ENCODE measurements at regions not wholly inside any gene's neighbourhood (a gene's known extent, or its start where the extent isn't known, plus 50 kb on each side); places are given as distances from the start of the nearest gene placed in this dataset.

- Histone ChIP-seq H2BK5ac (ENCODE audit: insufficient read length, low read length) (no peak overlapping the region), H2BK15ac (ENCODE audit: low read depth, low read length) (no peak overlapping the region), H3K4me2 (ENCODE audit: insufficient read depth, insufficient read length, low read length) (no peak overlapping the region), H3K9ac (ENCODE audit: extremely low read depth, insufficient read length, low read length) (no peak overlapping the region), H3K27ac (ENCODE audit: insufficient read length, low read depth, low read length) (no peak overlapping the region), H4K8ac (replicated peaks; ENCODE audit: insufficient read length, low read depth, low read length) (no peak overlapping the region), H3T11ph (ENCODE audit: low read length) (no peak overlapping the region), H2AK5ac (ENCODE audit: insufficient read length, low read length) (no peak overlapping the region), H2BK12ac (ENCODE audit: insufficient read length, low read depth, low read length) (no peak overlapping the region), H3K14ac (ENCODE audit: insufficient read depth, low read length) (no peak overlapping the region), H3K27me3 (ENCODE audit: insufficient read depth, low read length) (no peaks in the 10 kb centered on the region), H2BK20ac (ENCODE audit: low read depth, low read length, poor library complexity, severe bottlenecking) (no peak overlapping the region), H3K23ac (ENCODE audit: insufficient read length, low read depth, low read length) (no peak overlapping the region), H3K4ac (ENCODE audit: low read depth, low read length) (no peak overlapping the region), H3K56ac (ENCODE audit: insufficient read length, low read depth, low read length) (no peak overlapping the region), H2BK120ac (ENCODE audit: low read depth, low read length, poor library complexity, severe bottlenecking) (no peak overlapping the region), H3K23me2 (ENCODE audit: insufficient read length, low read depth, low read length, poor library complexity, severe bottlenecking) (no peaks in the 10 kb centered on the region), H3K4me1 (ENCODE audit: insufficient read depth, low read length) (peaks cover 2% of the 10 kb centered on the region; the same call in 1 of the 2 replicates), H4K91ac (ENCODE audit: insufficient read length, low read depth, low read length) (no peak overlapping the region), H4K5ac (ENCODE audit: insufficient read length, low read depth, low read length) (no peak overlapping the region), H3K79me1 (ENCODE audit: insufficient read depth, low read depth, low read length, poor library complexity, severe bottlenecking) (no peaks in the 10 kb centered on the region), H4K20me1 (ENCODE audit: control insufficient read depth, insufficient read depth, insufficient read length) (no peaks in the 10 kb centered on the region), H3K18ac (ENCODE audit: insufficient read length, low read depth, low read length) (no peak overlapping the region), H2AFZ (ENCODE audit: low read length) (no peak overlapping the region), H3K79me2 (ENCODE audit: insufficient read depth, low read length) (no peaks in the 10 kb centered on the region), H3K9me3 (ENCODE audit: control insufficient read depth, low read depth, low read length) (no peaks in the 10 kb centered on the region)
- TF ChIP-seq CTCF (conservative IDR thresholded peaks at IDR 0.05) = no peak
- DNase-seq = no peak
- no CpG with 5 or more reads among the region's 7 CpGs for WGBS (ENCODE audit: extremely low coverage, insufficient read length, low lambda C conversion rate)
- no peaks in the 10 kb centered on the region for H3K36me3 Mint-ChIP-seq (ENCODE audit: insufficient read depth in 1 of 3, low read depth in 3 of 3)
- no peaks in the 10 kb centered on the region for H3K9me3 Mint-ChIP-seq
- no peak overlapping the region for H3K4me3 Mint-ChIP-seq
- H3K27ac Mint-ChIP-seq = peak overlapping the region in 2 of 3 experiments; percentile 62 to 84; a peak in 4 of 7 replicates
- H3K4me1 Mint-ChIP-seq = peaks cover 8 to 11% of the 10 kb centered on the region in 2 experiments
- no peaks in the 10 kb centered on the region for H3K27me3 Mint-ChIP-seq (ENCODE audit: low read depth)
Observed at GRCh38 chr4:176484301-176484984, 164.7 kb downstream of the SPCS3 start.
